ENCODE measurements at regions not wholly inside any gene's neighbourhood (a gene's known extent, or its start where the extent isn't known, plus 50 kb on each side); places are given as distances from the start of the nearest gene placed in this dataset.

DNA sequence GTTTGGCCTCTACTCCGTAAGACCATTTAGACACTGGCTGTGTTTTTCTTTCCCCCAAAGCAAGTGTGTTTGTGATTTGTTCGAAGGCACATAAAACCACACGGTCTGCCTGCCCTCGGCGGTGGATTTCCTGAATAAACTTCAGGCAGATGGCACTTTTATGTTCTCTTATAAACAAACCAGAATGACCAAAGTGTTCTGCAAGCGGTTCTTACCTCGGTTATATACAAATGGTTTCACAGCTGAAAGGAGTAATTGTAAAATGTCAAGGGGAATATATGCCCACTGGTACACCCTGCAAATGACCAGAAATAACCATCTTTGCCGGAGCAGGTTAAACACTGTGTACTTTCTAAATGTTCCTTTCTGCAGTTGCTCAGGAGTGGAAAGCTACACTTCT lies 1475.8 kb upstream of the TMEM132C start:
- DNase-seq = no peak
- in situ Hi-C loops (cut with HindIII; ENCODE audit: low pct_ligation_motif_present, low sequenced_read_pairs) = no loop called here
- Histone ChIP-seq H3K36me3 (replicated peaks) (no peaks in the 10 kb centered on the region), H3K4me3 (ENCODE audit: low read depth, low read length) (no peak overlapping the region), H3K27ac (no peak overlapping the region), H3K27me3 (replicated peaks) (no peaks in the 10 kb centered on the region)
- TF ChIP-seq, protein P1, sequence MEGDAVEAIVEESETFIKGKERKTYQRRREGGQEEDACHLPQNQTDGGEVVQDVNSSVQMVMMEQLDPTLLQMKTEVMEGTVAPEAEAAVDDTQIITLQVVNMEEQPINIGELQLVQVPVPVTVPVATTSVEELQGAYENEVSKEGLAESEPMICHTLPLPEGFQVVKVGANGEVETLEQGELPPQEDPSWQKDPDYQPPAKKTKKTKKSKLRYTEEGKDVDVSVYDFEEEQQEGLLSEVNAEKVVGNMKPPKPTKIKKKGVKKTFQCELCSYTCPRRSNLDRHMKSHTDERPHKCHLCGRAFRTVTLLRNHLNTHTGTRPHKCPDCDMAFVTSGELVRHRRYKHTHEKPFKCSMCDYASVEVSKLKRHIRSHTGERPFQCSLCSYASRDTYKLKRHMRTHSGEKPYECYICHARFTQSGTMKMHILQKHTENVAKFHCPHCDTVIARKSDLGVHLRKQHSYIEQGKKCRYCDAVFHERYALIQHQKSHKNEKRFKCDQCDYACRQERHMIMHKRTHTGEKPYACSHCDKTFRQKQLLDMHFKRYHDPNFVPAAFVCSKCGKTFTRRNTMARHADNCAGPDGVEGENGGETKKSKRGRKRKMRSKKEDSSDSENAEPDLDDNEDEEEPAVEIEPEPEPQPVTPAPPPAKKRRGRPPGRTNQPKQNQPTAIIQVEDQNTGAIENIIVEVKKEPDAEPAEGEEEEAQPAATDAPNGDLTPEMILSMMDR (IDR thresholded peaks at IDR 0.05; ENCODE audit: low read depth, low read length, missing control alignments) = no peak

- TF ChIP-seq, protein P1 (IDR thresholded peaks at IDR 0.05; ENCODE audit: low read depth, low read length, missing control alignments) = no peak
- H3K27ac ChIP-seq = no peak overlapping the region
- no peaks in the 10 kb centered on the region for H3K27me3 ChIP-seq (replicated peaks)
- H3K36me3 ChIP-seq (replicated peaks) = no peaks in the 10 kb centered on the region
- H3K4me3 ChIP-seq (ENCODE audit: low read depth, low read length) = no peak overlapping the region
- in situ Hi-C loops (cut with HindIII; ENCODE audit: low pct_ligation_motif_present, low sequenced_read_pairs) = no loop called here
- DNase-seq = no peak
Observed at GRCh38 chr12:126792411-126792810, 1474.6 kb upstream of the TMEM132C start.

GRCh38 chr12:126797525-126797924 lies 1469.4 kb upstream of the TMEM132C start:
- in situ Hi-C loops (cut with HindIII; ENCODE audit: low pct_ligation_motif_present, low sequenced_read_pairs) = no loop called here
- Histone ChIP-seq H3K36me3 (replicated peaks) (no peaks in the 10 kb centered on the region), H3K27ac (no peak overlapping the region), H3K4me3 (ENCODE audit: low read depth, low read length) (no peak overlapping the region), H3K27me3 (replicated peaks) (no peaks in the 10 kb centered on the region)
- TF ChIP-seq, protein P1 (IDR thresholded peaks at IDR 0.05; ENCODE audit: low read depth, low read length, missing control alignments) = no peak
- DNase-seq = no peak

DNA sequence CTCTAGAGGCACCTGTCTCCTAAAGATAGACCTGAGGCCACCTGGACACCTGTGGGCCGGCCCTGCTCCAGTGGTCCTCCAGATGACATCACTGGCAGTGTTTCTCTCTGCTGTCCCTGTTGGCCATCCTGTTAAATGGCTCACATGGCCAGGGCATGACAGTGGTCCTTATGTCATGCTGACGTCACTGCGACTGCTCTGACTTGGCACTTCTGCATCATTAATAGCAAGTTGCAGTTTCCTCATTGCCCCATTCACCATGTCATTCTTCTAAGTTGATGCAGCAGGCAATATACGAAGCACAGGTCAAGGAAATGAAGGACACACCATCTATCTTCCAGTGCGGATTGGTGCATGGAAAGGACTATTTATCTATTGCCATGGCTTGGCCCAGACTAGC lies 1468.5 kb upstream of the TMEM132C start:
- TF ChIP-seq, protein P1 (IDR thresholded peaks at IDR 0.05; ENCODE audit: low read depth, low read length, missing control alignments) = no peak
- no peak for DNase-seq
- Histone ChIP-seq H3K27me3 (replicated peaks) (no peaks in the 10 kb centered on the region), H3K27ac (no peak overlapping the region), H3K4me3 (ENCODE audit: low read depth, low read length) (no peak overlapping the region), H3K36me3 (replicated peaks) (no peaks in the 10 kb centered on the region)
- in situ Hi-C loops (cut with HindIII; ENCODE audit: low pct_ligation_motif_present, low sequenced_read_pairs) = no loop called here

DNA sequence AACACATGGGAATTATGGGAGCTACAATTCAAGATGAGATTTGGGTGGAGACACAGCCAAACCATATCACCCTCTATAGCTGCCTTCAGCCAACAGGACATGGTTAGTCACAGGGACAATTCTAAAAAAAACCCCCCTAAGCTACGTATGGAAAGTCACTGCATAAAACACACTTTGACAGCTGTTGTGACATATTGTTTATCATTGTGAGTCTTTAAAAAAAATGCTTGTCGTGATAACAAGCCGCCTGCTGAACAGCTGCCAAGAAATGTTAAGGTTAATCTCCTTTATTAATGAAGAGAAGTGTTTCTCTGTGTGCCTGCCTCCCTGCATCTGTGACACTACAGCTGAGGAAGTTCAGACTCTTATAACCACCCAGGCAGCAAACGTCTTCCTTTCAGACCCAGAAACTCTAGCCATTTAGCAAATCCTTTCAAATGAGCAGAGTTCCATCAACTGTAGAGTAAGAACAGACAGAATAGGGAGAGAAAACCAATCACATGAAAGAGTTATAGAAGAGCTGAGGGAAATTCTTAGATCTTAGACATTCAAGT lies 1459.6 kb upstream of the TMEM132C start:
- in situ Hi-C loops (cut with HindIII; ENCODE audit: low pct_ligation_motif_present, low sequenced_read_pairs) = no loop called here
- no peak overlapping the region for H3K4me3 ChIP-seq (ENCODE audit: low read depth, low read length)
- H3K36me3 ChIP-seq (replicated peaks) = no peaks in the 10 kb centered on the region
- TF ChIP-seq, protein P1 (IDR thresholded peaks at IDR 0.05; ENCODE audit: low read depth, low read length, missing control alignments) = no peak
- H3K27ac ChIP-seq = no peak overlapping the region
- no peaks in the 10 kb centered on the region for H3K27me3 ChIP-seq (replicated peaks)
- no peak for DNase-seq

- H3K36me3 ChIP-seq (replicated peaks) = no peaks in the 10 kb centered on the region
- H3K27ac ChIP-seq = no peak overlapping the region
- in situ Hi-C loops (cut with HindIII; ENCODE audit: low pct_ligation_motif_present, low sequenced_read_pairs) = no loop called here
- TF ChIP-seq, protein P1 (IDR thresholded peaks at IDR 0.05; ENCODE audit: low read depth, low read length, missing control alignments) = no peak
- no peaks in the 10 kb centered on the region for H3K27me3 ChIP-seq (replicated peaks)
- DNase-seq = no peak
- H3K4me3 ChIP-seq (ENCODE audit: low read depth, low read length) = no peak overlapping the region
Observed at GRCh38 chr12:126811391-126811790, 1455.6 kb upstream of the TMEM132C start.
